ENCODE measurements at regions not wholly inside any gene's neighbourhood (a gene's known extent, or its start where the extent isn't known, plus 50 kb on each side); places are given as distances from the start of the nearest gene placed in this dataset.
A peak's percentile ranks its signal among the peaks of the same experiment; 100 is the strongest.

DNA sequence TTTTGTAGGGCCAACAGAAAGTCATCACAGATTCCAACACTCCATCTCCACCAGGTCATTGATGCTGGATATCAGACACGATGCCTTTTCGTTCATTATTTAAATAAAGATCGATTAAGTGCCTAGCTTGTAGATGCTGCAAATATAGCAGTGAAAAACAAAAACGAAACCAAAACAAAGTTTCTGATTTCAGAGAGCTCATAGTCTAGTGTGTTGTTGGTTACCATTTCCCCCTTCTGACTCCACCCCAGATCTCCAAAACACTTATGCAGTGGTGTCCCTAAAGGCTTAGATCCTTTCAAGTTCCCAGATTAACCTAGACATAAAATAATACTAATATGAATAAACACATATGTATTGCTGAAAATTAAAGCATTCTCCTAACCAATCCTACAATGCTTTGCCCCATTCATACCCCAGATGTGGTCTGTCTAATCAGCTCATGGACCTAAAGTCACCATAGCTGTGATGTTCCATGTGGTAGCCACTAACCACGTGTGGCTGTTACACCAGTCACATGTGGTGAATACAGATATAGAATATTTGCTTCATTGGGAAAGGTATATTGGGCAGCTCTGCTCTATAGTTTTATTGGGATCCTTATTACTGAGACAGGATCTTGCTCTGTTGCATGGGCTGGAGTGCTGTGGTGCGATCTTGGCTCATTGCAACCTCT, 787.2 kb downstream of the TDRD15 start:
- no peak for DNase-seq

DNA sequence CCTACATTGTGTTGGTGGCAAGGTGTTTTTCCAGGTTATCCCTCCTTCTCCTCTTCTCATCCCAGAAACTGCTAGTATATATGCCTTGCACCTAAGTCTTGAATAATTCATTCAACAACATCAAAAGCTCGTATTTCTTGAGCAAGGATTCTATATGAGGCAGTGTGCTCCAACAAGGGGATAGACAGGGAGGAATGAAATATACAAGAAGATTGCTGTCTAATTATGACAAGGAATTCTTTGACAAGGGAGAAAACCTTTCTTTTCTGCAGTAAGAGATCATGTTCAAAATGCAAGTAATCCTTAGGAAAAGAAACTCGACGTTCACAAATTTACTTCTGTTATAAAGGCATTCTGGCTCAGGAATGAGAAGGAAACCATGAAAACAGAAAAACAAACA, 788.6 kb downstream of the TDRD15 start:
- DNase-seq = no peak

DNA sequence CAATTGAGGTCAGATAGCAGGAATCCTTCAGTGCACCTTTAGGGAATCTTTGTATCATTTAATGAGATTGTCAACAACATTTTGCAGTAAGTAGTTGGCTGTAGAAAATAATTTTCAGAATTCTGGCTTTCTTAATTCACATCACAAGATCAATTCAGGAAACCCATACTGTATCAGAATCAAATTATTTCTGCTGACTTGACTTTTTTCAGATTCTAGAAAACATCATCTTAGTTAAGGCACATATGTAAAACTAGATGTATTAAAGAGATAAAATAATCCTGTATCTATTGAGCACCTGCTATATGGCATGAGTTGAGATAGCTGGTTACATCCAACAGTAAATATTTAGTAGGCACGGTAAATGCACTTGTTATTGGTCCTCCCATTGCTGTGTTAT, 791.4 kb downstream of the TDRD15 start:
- no peak for DNase-seq

DNA sequence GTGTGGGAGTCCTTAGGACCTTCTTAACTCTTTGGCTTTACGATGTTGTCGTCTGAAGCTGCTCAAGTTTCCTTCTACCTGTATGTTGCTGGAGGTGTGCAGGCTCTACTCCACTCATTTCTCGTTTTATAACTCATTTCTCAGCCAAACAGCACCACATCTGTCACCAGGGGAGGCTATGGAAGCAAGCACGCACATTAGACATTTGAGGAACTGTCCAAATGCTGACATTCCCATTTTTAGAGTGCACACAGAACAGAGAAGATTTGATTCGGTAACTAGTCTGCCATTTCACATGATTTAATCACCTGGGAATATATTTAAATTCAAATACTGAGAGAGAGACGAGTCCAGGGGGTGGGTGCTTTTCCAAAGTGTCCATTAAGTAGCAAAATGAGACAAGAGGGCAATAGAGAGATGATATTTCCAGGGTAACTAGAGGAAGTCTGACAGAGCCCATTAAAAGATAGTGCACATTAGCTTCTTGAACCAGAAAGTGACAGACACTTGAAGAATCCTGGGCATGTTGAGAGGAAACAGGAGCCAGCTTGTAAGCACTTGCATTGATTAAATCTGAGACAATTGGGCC, 793.3 kb downstream of the TDRD15 start:
- DNase-seq = no peak

DNA sequence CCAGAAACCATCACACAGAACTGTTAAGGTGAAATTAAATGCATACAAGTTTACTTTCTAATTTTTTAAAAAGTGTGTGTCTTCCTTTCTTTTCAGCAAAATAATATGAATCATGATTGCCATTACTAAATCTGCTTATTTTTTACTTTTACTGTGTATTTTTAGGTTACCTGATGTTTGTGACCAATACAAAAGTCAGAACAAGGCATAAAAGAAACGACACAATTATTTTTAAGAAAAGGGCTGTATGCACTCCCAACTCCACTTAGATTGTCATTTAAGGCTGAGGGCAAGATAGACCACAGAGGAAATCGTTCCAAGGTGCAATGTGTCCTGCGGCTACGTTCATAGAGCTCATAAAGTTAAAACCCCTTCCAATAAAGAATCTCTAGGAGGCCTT, 797.0 kb downstream of the TDRD15 start:
- no peak for DNase-seq

DNA sequence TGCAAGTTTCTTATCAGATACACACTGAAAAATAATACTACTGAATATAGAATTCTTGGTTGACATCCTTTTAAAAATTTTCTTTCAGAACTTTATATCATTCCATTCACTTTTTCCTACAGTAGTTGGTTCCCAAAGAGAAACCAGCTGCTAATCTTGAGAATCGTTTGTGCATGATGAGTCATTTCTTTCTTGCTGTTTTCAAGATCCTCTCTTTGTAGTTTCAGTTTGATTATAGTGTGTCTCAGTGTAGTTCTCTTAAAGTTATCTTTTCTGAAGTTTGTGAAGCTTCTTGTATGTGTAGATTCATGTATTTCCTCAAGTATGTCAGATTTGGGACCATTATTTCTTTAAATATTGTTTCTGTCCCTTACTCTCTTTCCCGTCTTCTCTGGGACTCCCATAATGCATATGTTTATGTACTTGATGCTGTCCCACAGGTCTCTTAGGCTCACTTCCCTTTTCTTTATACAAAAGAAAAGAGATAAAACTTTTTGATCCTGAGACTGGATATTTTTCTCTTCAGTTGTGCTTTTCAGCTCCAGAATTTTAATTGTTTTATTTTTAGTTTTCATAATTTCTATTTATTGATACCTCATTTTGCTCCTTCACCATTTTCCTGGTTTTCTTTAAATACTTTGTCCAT, 801.0 kb downstream of the TDRD15 start:
- DNase-seq = peak; percentile 0

DNA sequence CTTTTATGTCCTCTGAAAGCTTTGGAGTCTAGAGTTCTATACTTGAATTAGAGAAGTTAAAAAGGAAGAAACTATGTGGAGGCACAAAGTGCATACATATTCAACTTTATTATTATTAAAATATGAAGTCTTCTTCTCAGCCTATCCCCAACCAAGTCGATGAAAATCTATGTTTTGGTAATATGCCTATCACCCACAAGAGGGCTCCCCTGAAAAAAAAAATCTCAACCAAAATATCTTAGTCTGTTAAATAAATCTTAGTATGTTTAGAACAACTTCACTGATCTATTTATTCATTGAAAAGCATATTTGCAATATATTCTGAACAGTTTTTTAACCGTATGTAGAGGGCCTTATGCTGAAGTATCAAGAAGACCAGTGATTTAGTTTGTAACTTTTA, 804.5 kb downstream of the TDRD15 start:
- peak; percentile 6 for DNase-seq

DNA sequence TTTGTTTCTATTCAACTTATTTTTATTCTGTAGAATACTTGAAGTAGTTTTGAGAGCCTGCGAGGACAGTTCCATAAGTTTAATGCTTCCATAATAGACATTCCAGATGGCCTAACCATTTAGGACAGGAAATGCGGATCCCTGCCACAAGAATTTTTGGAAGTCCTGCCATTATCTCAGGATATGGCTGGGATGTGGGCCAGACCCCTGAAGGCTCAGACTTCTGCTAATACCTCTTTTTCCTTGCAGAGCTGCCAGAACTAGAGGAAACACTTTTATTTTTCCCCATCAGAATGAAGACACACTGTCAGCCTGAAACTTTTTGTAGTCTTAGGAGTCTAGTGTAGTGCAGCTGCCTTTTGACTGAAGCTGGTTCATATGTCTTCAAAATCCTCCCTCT, 806.5 kb downstream of the TDRD15 start:
- no peak for DNase-seq

DNA sequence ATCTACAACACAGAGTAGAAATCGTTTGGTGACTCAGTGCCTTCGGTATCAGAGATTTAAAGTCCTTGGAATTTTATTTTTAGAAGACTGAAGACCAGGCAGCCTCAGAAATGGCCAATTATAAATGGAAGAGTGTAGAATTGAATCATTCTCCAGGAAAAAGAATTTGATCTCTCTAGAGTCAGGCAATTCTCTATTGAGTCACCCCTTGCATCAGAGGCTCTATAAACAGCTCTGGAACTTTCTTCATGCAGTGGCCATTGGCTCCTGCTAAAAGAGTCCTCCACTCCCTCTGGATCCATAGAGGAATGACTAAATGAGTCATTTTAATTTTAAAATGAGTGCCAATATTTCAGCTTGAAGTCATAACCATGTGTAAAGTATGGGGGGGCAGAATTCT, 816.2 kb downstream of the TDRD15 start:
- no peak for DNase-seq

DNA sequence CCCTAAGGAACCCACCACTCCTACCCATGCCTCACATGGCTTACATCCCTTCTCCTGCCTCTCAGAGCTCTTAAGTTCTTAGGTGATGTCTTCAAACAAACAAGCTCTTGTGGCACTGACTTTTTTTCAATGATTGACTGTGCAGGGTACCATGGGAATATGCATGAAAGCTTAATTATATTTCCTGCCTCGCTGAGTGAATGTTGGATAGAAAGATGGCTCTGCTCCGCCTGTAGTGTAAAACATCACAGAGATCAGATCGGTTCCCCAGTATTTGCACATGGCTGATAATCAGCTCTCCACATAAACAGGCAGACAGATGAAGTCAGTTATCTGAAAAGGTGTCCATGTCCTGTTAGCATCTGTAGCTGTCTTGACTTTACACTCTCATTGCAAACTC, 820.8 kb downstream of the TDRD15 start:
- no peak for DNase-seq

DNA sequence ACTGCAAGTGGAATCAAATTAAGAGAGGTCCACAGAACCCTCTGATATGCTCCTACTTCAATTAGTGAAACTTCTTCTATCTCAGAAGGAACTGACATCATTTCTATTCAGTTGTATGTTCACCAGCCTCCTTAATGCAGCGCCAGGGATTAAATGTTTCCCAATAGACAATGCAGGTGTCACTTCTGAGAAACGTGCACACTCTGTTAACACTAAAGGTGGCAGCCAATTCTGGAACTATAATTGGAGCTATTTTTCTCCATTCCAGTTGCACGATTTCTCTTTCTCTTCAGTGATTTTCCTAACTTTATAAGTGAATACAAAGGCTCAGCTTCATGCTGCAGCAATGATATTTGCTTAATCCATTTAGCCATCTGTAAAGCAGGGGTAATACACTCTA, 821.9 kb downstream of the TDRD15 start:
- DNase-seq = no peak

DNA sequence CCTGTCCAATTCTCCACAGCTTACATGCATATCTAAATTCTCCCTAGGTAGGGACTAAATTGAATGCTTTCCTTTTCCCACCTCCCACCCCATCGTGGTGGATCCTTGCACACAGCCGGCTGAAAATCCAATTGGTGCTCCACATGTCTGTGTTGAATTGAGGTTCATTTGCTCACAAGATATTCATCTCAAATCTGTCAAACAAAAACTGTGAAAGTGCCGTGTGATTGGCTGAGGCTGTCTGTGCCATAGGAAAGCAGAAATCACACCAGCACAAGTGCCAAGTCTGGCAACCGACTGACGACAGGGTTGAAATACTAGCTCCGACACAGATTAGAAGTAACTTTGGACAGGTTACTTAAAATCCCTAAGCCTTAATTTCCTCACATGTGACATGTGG, 823.3 kb downstream of the TDRD15 start:
- no peak for DNase-seq

DNA sequence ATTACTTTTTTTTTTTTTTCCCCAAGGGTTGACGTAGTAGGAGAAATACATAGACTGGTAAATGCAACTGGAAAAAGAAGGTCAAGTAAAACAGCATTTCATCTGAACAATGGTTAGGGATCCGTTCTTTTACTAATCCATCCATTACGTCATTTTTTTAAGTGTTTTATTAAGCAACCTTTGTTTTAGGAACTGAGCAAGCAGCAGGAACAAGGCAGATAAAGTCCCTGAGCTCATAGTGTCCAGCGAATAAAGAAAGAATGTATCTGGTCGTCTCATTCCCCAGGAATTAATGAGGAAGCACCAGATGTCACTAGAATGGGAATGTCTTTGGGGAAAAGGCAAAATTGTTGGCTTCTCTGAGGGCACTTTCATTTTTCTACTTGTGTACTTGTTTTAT, 842.4 kb downstream of the TDRD15 start:
- no peak for DNase-seq

DNA sequence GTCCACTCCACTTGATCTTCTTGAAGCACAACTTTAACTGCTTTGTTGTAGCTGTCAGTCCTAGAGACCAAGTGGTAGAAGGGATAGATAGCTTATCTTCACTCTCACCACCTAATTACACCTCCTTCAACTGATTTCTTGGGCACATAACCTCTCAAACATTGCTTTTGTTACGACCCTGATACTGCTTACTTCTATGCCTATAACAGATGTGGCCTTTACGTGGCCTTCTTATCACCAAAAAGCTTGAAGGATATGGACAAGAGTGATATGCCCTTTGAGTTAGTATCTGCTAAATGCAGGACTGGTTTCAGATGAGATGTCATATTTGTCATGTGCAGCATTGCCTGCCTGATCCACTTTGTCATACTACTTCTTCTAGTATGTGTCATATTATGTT, 847.2 kb downstream of the TDRD15 start:
- DNase-seq = no peak

DNA sequence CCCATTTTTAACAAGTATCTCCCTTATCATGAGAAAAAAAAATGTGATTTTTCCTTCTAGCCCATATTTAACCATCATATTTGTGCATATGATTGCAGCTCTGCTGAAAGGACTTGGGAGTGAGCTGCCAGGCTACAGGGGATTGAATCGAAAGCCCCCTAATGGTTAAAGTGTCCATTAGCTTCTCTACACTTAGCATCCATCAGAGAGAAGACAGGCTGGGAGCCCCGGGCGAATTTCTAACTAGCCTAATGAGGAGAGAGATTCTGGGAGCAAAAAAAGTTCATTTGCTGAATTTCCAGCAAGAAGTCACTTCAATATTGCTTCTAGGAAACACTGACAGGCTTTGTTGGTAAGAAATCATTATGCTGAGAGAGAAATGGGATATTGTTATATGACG, 848.8 kb downstream of the TDRD15 start:
- no peak for DNase-seq

DNA sequence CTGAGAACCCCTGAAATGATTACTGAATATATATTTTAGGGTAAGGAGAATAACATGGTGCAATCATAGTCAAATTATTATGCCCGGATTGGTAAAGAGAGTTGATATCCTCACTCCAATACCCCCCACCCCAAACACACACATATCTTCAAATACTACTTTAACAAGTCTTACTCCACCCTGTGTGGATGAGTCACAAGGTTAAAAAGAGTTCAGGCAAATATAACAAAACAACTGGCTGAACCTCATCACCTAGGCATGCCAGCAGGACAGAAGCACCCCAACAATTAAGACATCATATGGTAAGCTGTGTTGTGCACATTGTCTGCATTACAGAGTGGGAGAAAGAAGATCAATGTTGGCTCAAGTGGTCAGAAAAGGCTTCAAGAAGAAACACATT, 857.4 kb downstream of the TDRD15 start:
- DNase-seq = no peak

DNA sequence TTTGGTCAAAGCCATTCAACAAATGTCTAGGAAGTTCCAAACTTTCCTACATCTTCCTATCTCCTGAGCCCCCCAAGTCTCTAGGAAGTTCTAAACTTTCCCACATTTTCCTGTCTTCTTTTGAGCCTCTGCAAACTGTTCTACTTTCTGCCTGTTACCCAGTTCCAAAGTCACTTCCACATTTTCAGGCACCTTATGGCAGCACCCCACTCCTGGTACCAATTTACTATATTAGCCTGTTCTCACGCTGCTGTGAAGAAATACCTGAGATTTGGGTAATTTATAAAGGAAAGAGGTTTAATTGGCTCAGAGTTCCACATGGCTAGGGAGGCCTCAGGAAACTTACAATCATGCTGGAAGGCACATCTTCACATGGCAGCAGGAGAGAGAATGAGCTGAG, 869.2 kb downstream of the TDRD15 start:
- DNase-seq = no peak

DNA sequence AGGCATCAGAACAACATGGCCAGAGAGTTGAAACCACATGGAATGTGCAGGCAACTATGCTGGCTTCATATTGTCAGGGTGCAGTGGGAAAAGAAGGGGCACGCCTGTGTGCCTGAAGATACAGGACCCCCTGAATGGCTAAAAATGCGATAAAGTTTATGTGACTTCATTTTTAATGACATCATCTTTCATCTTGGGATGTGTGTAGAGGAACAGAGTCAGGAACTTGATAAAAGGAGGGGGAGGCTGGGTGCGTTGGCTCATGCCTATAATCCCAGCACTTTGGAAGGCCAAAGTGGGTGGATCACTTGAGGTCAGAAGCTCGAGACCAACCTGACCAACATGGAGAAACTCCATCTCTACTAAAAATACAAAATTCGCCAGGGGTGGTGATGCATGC, 872.6 kb downstream of the TDRD15 start:
- no peak for DNase-seq

DNA sequence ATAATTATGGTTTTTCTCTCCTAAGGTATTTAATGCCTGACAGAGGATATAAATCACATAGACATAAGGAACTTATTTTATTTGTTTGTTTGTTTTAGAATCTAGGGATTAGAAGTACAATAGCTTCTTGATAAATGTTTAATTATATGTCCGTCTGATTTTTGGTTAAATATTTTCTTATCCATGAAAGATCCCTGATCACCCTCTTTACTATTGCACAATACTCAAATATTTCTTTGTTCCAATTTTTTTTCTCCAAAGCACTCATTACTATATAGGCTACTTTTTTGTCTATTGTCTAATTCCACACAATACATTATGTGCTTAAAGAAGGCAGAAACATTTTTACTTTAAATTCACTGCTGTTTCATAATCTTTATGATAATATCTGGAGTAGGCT, 875.8 kb downstream of the TDRD15 start:
- DNase-seq = no peak

DNA sequence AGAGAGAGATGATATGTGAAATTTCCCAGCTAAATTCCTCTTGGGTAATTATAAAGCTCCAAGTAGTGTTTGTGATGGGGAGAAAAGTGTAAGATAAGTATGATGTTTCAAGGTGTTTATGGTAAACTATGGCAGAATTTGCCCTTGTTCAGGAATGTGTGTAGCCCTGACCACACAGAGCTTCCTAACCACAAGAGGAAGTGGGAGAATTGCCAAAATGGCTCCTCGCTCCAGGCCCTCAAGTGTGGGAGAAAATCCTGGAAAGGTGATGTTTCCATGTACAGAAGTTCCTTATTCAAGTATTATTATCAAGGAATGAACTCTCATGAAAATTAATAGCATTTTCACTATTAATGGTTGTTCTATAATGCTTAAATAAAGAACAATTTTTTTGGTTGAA, 878.3 kb downstream of the TDRD15 start:
- no peak for DNase-seq

DNA sequence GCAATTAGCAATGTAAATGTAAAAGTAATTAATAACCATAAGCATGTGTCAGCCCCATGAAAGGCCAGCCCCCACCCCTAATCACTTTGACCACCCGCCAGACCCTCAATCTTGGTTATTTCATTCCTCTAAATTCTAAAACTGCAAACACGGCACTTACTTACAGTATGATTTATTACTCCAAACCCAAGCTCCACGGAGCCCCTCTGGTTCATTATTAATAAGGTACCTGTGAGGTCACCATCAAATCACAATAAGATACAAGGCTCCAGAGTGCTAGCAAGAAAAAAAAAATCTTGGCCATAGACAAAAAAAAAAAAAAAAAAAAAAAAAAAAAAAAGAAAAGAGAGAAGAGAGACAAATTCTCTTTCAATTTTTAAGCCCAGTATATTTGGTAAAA, 879.5 kb downstream of the TDRD15 start:
- no peak for DNase-seq

DNA sequence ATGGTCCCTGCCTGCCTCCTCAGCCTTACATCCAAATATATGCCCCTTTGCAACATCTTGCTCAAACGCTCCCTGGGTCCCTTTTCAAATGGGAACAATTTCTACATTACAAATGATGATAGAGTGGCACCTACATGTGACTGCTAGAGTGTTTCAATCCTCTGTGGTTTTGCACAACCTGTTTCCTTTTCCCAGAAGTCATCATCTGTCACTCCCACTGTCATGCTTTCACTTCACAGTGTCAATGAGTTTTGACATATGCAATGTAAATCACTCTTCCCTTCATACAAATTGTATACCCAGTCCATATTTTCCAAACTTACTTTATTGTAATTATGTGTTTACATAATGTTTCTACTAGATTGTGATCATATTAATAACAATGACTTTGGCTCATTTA, 887.3 kb downstream of the TDRD15 start:
- DNase-seq = no peak

DNA sequence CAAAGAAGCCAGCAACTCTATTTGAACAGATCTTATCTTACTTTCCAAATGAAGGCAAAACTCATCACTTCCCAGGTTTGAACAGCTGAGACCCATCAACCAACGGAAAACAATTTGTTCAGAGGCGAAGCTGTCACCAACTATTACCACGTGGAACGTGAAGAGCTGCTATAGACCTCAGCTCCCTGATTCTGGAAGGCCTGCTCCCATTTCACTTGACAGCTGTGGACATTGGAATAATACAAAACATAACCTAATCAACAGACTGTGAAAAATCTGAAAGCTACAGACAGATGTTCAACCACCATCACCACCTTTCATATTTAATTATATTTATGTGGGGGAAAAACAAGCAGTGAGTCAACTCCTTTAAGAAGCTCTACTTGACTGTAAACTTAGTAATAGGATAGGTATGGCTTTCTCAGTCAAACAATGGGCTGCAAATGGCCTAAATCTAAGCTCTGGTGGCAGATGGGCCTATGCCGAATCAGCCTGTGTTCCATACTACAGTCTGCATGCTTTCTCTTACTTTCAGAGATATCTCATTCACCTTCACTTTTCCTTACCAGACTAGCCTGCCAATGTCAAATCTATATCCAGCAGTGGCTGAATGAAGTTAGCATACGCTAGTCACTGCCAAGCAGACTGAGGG, 896.4 kb downstream of the TDRD15 start:
- DNase-seq = peak; percentile 48

DNA sequence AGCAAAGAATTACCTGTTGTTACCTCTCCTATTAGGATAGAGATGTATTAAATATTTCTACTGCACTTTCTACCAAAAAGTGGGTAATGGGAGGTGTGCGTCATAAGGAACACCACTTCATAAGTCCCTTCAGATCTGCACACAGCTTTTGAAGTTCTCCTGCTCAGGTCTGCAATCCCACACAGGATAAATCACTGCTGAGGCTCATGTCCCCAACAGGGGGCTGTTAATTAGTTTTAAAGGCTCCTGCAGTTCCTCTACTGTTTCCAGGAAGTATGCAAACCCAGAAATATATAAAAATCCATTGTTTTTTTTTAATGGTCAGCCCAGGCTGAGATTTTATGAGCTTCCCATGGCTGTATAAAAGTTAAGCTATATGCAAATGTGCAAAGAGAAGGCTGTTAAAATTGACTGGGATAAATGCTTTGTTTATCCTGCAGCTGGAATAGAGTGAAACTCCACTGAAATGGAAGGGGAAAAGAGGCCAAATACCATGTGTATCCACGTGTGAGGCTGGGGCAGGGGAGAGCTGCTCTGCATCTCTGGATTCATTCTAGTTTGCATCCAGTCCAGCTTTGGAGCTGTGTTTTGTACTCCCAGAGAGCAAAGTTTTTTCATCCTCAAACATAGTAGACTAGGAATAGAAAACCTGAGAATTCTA, 903.7 kb downstream of the TDRD15 start:
- no peak for DNase-seq

Measured in DMS53 (cell line).